ENCODE measurements at regions not wholly inside any gene's neighbourhood (a gene's known extent, or its start where the extent isn't known, plus 50 kb on each side); places are given as distances from the start of the nearest gene placed in this dataset.

DNA sequence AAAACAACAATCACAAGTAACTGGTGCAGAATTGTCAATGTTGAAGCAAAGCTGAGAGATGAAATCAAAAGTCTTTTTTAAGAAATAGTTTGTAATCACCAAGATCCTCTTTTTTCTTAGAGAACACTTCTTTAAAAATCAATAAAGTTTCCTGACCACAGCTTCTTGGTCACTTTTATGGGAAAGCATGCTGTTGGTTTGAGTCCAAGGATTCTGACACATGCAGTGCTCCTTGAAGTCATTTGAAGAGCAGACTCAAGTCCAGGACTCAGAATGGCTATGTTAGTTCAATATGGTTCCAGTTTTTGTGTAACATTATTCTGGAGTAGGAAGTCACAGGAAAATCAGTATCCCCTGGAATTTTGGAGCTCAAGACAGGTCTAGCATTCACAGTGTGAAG is 480.6 kb downstream of the NR2F1-AS1 start:
- no peaks in the 10 kb centered on the region for H3K27me3 ChIP-seq (replicated peaks in 1 of 7)
- TF ChIP-seq POLR2A (IDR thresholded peaks at IDR 0.05), result no peak
- TF ChIP-seq, protein P1, sequence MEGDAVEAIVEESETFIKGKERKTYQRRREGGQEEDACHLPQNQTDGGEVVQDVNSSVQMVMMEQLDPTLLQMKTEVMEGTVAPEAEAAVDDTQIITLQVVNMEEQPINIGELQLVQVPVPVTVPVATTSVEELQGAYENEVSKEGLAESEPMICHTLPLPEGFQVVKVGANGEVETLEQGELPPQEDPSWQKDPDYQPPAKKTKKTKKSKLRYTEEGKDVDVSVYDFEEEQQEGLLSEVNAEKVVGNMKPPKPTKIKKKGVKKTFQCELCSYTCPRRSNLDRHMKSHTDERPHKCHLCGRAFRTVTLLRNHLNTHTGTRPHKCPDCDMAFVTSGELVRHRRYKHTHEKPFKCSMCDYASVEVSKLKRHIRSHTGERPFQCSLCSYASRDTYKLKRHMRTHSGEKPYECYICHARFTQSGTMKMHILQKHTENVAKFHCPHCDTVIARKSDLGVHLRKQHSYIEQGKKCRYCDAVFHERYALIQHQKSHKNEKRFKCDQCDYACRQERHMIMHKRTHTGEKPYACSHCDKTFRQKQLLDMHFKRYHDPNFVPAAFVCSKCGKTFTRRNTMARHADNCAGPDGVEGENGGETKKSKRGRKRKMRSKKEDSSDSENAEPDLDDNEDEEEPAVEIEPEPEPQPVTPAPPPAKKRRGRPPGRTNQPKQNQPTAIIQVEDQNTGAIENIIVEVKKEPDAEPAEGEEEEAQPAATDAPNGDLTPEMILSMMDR (IDR thresholded peaks at IDR 0.05 in 8 of 11, conservative IDR thresholded peaks at IDR 0.05 in 3 of 11), result no peak
- no peak for TF ChIP-seq POLR2AphosphoS5 (IDR thresholded peaks at IDR 0.05)
- H3K36me3 ChIP-seq, result no peaks in the 10 kb centered on the region
- intact Hi-C loops (cut with DNase I; ENCODE audit: low total_unique reads), result no loop called here
- no peaks in the 10 kb centered on the region for H3K4me1 ChIP-seq
- no peak for DNase-seq
- no peak overlapping the region for H3K4me3 ChIP-seq
- no peak overlapping the region for H3K27ac ChIP-seq
- H3K9me3 ChIP-seq, result peaks cover 0 to 4% (median 0%) of the 10 kb centered on the region in 8 donors

DNA sequence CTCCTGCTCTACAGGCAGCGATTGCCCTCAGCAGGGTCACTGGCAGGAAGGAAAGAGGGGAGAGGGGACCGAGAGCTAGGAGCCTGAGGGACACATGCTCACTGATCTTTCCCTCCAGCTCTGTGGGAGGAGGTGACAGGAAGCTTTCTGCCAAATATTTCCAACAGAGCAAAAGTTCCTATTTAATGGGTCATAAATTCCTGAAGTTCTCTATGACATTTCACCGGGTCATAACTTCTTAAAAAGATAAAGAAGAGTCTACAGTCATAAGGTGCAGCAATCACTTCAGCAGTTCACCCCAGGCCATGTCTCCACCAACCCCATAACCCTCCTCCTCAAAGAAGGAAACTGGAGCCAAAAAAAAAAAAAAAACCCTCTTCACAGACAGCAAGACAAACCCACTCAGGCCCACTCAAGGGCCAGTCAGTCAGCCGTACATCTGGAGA is 481.1 kb downstream of the NR2F1-AS1 start:
- intact Hi-C loops (cut with DNase I; ENCODE audit: low total_unique reads), result no loop called here

DNA sequence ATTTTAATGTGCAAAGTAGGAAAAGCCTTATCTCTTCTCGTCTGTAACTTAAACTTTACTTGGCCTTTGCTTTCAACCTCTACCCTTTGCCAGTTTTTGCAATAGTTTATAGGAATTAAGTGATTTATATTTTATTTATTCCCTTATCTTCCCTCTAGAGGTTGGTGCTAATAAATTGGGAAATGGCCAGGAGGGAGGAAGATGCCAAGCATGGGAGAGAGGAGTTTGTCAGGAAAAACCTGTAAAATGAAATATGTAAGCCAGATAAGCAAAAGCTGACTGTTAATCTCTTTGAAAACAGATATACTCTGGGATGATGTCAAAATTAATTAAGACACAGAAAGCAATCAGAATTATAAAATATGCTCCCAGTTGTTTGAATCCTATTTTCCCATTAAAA is 484.5 kb downstream of the NR2F1-AS1 start:
- intact Hi-C loops (cut with DNase I; ENCODE audit: low total_unique reads), result no loop called here
- TF ChIP-seq POLR2AphosphoS5 (IDR thresholded peaks at IDR 0.05) (no peak), POLR2A (IDR thresholded peaks at IDR 0.05) (no peak)
- TF ChIP-seq, protein P1 (IDR thresholded peaks at IDR 0.05 in 8 of 11, conservative IDR thresholded peaks at IDR 0.05 in 3 of 11), result no peak
- WGBS, 5 donors, result 48 to 84% (median 54%) methylated on average over 1 of the region's 1 CpG
- Histone ChIP-seq H3K36me3 (no peaks in the 10 kb centered on the region), H3K9me3 (peaks cover 0 to 4% (median 0%) of the 10 kb centered on the region in 8 donors), H3K27me3 (replicated peaks in 1 of 7) (no peaks in the 10 kb centered on the region), H3K4me1 (no peaks in the 10 kb centered on the region), H3K27ac (no peak overlapping the region), H3K4me3 (no peak overlapping the region)
- no peak for DNase-seq

More for the DNA sequence above, 481.1 kb downstream of the NR2F1-AS1 start:
- H3K4me1 ChIP-seq, result no peaks in the 10 kb centered on the region
- H3K4me3 ChIP-seq, result no peak overlapping the region
- H3K36me3 ChIP-seq, result no peaks in the 10 kb centered on the region
- WGBS, 5 donors, result 43 to 58% (median 48%) methylated on average over 4 of the region's 4 CpGs
- H3K27ac ChIP-seq, result no peak overlapping the region
- no peak for DNase-seq
- TF ChIP-seq POLR2AphosphoS5 (IDR thresholded peaks at IDR 0.05), result no peak
- TF ChIP-seq POLR2A (IDR thresholded peaks at IDR 0.05), result no peak
- TF ChIP-seq, protein P1 (IDR thresholded peaks at IDR 0.05 in 8 of 11, conservative IDR thresholded peaks at IDR 0.05 in 3 of 11), result no peak
- H3K9me3 ChIP-seq, result peaks cover 0 to 4% (median 0%) of the 10 kb centered on the region in 8 donors
- no peaks in the 10 kb centered on the region for H3K27me3 ChIP-seq (replicated peaks in 1 of 7)

DNA sequence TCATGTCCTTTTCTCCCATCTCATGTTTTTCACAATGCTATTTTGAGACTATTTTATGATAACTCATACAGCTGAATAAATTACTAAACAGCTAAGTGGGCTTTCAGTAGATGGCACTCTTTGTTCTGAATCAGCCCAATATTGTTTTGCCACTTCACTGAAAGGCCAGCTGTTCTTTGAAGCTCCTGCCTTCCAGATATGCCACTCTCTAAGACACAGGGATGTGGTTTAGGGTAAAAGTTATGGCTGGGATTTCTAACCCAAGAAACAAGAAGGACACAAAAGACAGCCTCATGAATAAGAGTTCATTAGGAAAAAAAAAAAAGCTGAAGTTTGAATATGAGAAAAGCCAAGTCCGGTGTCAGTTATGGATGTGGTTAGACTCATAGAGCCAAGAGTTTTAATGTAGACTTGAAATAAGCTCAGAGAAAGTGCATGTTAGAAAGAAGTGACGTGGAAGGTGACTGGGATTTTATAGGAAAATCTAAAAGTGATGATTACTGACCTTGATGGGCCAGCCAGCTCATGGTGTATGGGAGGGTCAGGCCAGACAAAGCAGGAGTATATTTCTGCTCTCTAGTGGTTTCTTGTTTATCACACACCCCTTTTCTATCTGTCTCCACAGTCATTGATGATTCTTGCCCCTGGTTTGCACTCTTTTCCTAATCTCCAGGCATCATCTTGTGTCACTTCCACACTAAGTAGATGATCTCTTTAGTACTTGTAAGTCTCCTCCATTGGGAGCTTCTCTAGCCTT is 488.5 kb downstream of the NR2F1-AS1 start:
- 68 to 88% (median 71%) methylated on average over 2 of the region's 2 CpGs for WGBS, 5 donors
- H3K27me3 ChIP-seq (replicated peaks in 1 of 7), result no peaks in the 10 kb centered on the region
- H3K9me3 ChIP-seq, result peaks cover 0 to 4% (median 0%) of the 10 kb centered on the region in 8 donors
- H3K27ac ChIP-seq, result no peak overlapping the region
- no peaks in the 10 kb centered on the region for H3K36me3 ChIP-seq
- TF ChIP-seq, protein P1 (IDR thresholded peaks at IDR 0.05 in 8 of 11, conservative IDR thresholded peaks at IDR 0.05 in 3 of 11), result no peak
- TF ChIP-seq POLR2A (IDR thresholded peaks at IDR 0.05) (no peak), POLR2AphosphoS5 (IDR thresholded peaks at IDR 0.05) (no peak)
- no peak overlapping the region for H3K4me3 ChIP-seq
- intact Hi-C loops (cut with DNase I; ENCODE audit: low total_unique reads), result no loop called here
- no peaks in the 10 kb centered on the region for H3K4me1 ChIP-seq
- DNase-seq, result no peak

Measured in spleen (tissue), 11 donors.